Ishikawa (cell line): ENCODE measurements at regions not wholly inside any gene's neighbourhood (a gene's known extent, or its start where the extent isn't known, plus 50 kb on each side); places are given as distances from the start of the nearest gene placed in this dataset.
A peak's percentile ranks its signal among the peaks of the same experiment; 100 is the strongest.

Experiments used
- CEBPB ChIP-seq: IDR thresholded peaks from 2 replicates; pipeline ENCODE4 v1.6.1; 2012
- CREB1 ChIP-seq: IDR thresholded peaks from 2 replicates; pipeline ENCODE4 v1.6.1; 2012; ENCODE audit warnings: low read depth
- EGR1 ChIP-seq: IDR thresholded peaks from 2 replicates; pipeline ENCODE4 v1.6.1; 2012
- EP300 ChIP-seq: IDR thresholded peaks from 2 replicates; pipeline ENCODE4 v1.6.1; 2012; ENCODE audit warnings: borderline replicate concordance
- FOXM1 ChIP-seq: IDR thresholded peaks from 2 replicates; pipeline ENCODE4 v1.6.1; 2012; ENCODE audit warnings: low read depth, borderline replicate concordance
- MAX ChIP-seq: IDR thresholded peaks from 2 replicates; pipeline ENCODE4 v1.6.1; 2012
- NFIC ChIP-seq: IDR thresholded peaks from 2 replicates; pipeline ENCODE4 v1.6.1; 2012
- RAD21 ChIP-seq: IDR thresholded peaks from 2 replicates; pipeline ENCODE4 v1.6.1; 2012; ENCODE audit warnings: low read depth
- REST ChIP-seq: IDR thresholded peaks from 2 replicates; pipeline ENCODE4 v1.6.1; 2012; ENCODE audit warnings: low read depth, mild to moderate bottlenecking
- TAF1 ChIP-seq: IDR thresholded peaks from 2 replicates; pipeline ENCODE4 v1.6.1; 2012; ENCODE audit warnings: low read depth, mild to moderate bottlenecking
- TCF12 ChIP-seq: IDR thresholded peaks from 2 replicates; pipeline ENCODE4 v1.6.1; 2012; ENCODE audit warnings: low read depth
- TEAD4 ChIP-seq: IDR thresholded peaks from 2 replicates; pipeline ENCODE4 v1.6.1; 2012
- YY1 ChIP-seq: IDR thresholded peaks from 2 replicates; pipeline ENCODE4 v1.6.1; 2012; ENCODE audit warnings: low read depth
- ZBTB7A ChIP-seq: IDR thresholded peaks from 2 replicates; pipeline ENCODE4 v1.6.1; 2012; ENCODE audit warnings: low read depth
- TF ChIP-seq, protein P1 (sequence below): IDR thresholded peaks from 2 replicates; pipeline ENCODE4 v1.6.1; 2012

GRCh38 chr5:122586351-122586750 lies 188.5 kb upstream of the SNX2 start:
- TF ChIP-seq FOXM1 (no peak), CREB1 (no peak), RAD21 (no peak), REST (no peak), EP300 (no peak), CEBPB (no peak), YY1 (no peak)

GRCh38 chr5:122591828-122592227 lies 183.1 kb upstream of the SNX2 start:
- TF ChIP-seq, protein P1, sequence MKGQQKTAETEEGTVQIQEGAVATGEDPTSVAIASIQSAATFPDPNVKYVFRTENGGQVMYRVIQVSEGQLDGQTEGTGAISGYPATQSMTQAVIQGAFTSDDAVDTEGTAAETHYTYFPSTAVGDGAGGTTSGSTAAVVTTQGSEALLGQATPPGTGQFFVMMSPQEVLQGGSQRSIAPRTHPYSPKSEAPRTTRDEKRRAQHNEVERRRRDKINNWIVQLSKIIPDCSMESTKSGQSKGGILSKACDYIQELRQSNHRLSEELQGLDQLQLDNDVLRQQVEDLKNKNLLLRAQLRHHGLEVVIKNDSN: no peak
- TF ChIP-seq TCF12: no peak
- no peak for TF ChIP-seq RAD21
- TF ChIP-seq FOXM1: no peak
- TF ChIP-seq EP300: no peak
- TF ChIP-seq EGR1: no peak

GRCh38 chr5:122599000-122599399 lies 175.9 kb upstream of the SNX2 start:
- TF ChIP-seq CREB1 (no peak), EGR1 (no peak), CEBPB (no peak), TEAD4 (no peak), YY1 (no peak), TCF12 (no peak), RAD21 (no peak)

GRCh38 chr5:122600924-122601323 lies 174.0 kb upstream of the SNX2 start:
- TF ChIP-seq YY1: no peak
- no peak for TF ChIP-seq RAD21
- no peak for TF ChIP-seq CREB1

GRCh38 chr5:122602700-122603099 lies 172.2 kb upstream of the SNX2 start:
- TF ChIP-seq NFIC (peak; percentile 47; the same call in 1 of the 2 replicates), YY1 (no peak), EP300 (0 out of 2 replicates have a peak, but pooled peaks have one; percentile 6), TEAD4 (no peak)

GRCh38 chr5:122605236-122605635 lies 169.6 kb upstream of the SNX2 start:
- TF ChIP-seq MAX (no peak), TAF1 (no peak), REST (no peak), FOXM1 (no peak), EGR1 (no peak), ZBTB7A (no peak), TCF12 (no peak), YY1 (no peak), NFIC (no peak), EP300 (no peak), RAD21 (no peak), CEBPB (no peak), CREB1 (no peak), TEAD4 (no peak)
- TF ChIP-seq, protein P1: no peak

DNA sequence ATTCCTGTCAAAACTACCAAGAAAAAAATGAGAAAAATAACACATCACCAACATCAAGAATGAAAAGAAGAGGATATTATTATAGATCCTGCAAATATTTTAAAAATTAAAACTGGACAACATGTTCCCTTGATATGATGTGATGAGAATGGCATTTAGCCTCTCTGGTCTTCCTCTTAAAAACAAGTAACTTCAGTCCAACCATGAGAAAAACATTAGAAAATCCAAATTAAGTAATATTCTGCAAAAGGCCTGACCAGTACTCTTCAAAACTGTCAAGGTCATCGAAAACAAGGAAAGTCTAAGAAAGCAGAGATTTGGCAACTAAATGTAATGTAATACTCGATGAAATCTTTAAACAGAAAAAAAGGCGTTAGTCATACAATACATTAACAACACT lies 167.1 kb upstream of the SNX2 start:
- TF ChIP-seq TEAD4: no peak
- no peak for TF ChIP-seq CREB1
- TF ChIP-seq EP300: no peak
- TF ChIP-seq TCF12: no peak
- TF ChIP-seq CEBPB: no peak
- TF ChIP-seq REST: no peak
- no peak for TF ChIP-seq TAF1
- no peak for TF ChIP-seq RAD21
- TF ChIP-seq, protein P1: no peak
- TF ChIP-seq FOXM1: no peak
- no peak for TF ChIP-seq EGR1
- no peak for TF ChIP-seq MAX
- no peak for TF ChIP-seq ZBTB7A
- no peak for TF ChIP-seq YY1
